NB4 (cell line): ENCODE measurements at regions not wholly inside any gene's neighbourhood (a gene's known extent, or its start where the extent isn't known, plus 50 kb on each side); places are given as distances from the start of the nearest gene placed in this dataset.

ENCODE experiments used
- DNase-seq: peaks from one replicate; pipeline ENCODE4 v3.0.0; 2010; ENCODE audit warnings: low read depth
- H3K4me3 ChIP-seq: one replicate; pipeline ENCODE4 v1.5.1; 2011; ENCODE audit warnings: mild to moderate bottlenecking, low read depth, low read length, moderate library complexity
- CTCF ChIP-seq: IDR thresholded peaks from one replicate; pipeline ENCODE4 v1.5.1; 2012; ENCODE audit warnings: low read depth, low read length
- MAX ChIP-seq: IDR thresholded peaks from 2 replicates; pipeline ENCODE4 v1.6.1; 2011; ENCODE audit warnings: low read depth, low read length
- MYC ChIP-seq: IDR thresholded peaks from 2 replicates; pipeline ENCODE4 v1.6.1; 2011; ENCODE audit warnings: low read depth, low read length
- POLR2A ChIP-seq: IDR thresholded peaks from 2 replicates; pipeline ENCODE4 v1.6.1; 2011; ENCODE audit warnings: mild to moderate bottlenecking; ENCODE audit not compliant: insufficient read length; ENCODE audit errors: extremely low read depth

GRCh38 chr7:109309790-109310189 lies 740.1 kb downstream of the DNAJB9 start:
- TF ChIP-seq CTCF (no peak), MYC (no peak), POLR2A (no peak), MAX (no peak)
- no peak for DNase-seq
- H3K4me3 ChIP-seq: no peak overlapping the region

- H3K4me3 ChIP-seq: no peak overlapping the region
- no peak for DNase-seq
- TF ChIP-seq CTCF: no peak
- no peak for TF ChIP-seq MAX
- TF ChIP-seq POLR2A: no peak
- TF ChIP-seq MYC: no peak
Measured at GRCh38 chr7:109318136-109318535, 748.5 kb downstream of the DNAJB9 start.

- H3K4me3 ChIP-seq: no peak overlapping the region
- peak; percentile 28 for DNase-seq
- TF ChIP-seq CTCF: no peak
- no peak for TF ChIP-seq MYC
- no peak for TF ChIP-seq POLR2A
- no peak for TF ChIP-seq MAX
Measured at GRCh38 chr7:109322833-109323232, 753.2 kb downstream of the DNAJB9 start.

GRCh38 chr7:109331423-109331822 lies 761.7 kb downstream of the DNAJB9 start:
- TF ChIP-seq CTCF: no peak
- no peak for TF ChIP-seq MAX
- TF ChIP-seq POLR2A: no peak
- TF ChIP-seq MYC: no peak
- DNase-seq: no peak
- no peak overlapping the region for H3K4me3 ChIP-seq

- no peak overlapping the region for H3K4me3 ChIP-seq
- TF ChIP-seq CTCF (no peak), MYC (no peak), MAX (no peak), POLR2A (no peak)
- DNase-seq: no peak
Measured at GRCh38 chr7:109335951-109336350, 766.3 kb downstream of the DNAJB9 start.

GRCh38 chr7:109336531-109336930 lies 766.9 kb downstream of the DNAJB9 start:
- H3K4me3 ChIP-seq: no peak overlapping the region
- TF ChIP-seq MYC (no peak), POLR2A (no peak), CTCF (no peak), MAX (no peak)
- no peak for DNase-seq
